GM18498 (cell line): ENCODE measurements at regions not wholly inside any gene's neighbourhood (a gene's known extent, or its start where the extent isn't known, plus 50 kb on each side); places are given as distances from the start of the nearest gene placed in this dataset.
"Not testable (repeated sequence)": the region's sequence is repeated elsewhere in the genome, so short reads cannot be mapped to it uniquely, and the experiment has no call there.

Source experiments
- ATAC-seq: cut with Tn5 transposase; IDR thresholded peaks from one replicate; pipeline ENCODE4 v1.9.1; 2021; ENCODE audit warnings: mild to moderate bottlenecking, moderate library complexity; ENCODE audit not compliant: unreplicated experiment

GRCh38 chr4:188430384-188430783 is 291.1 kb downstream of the TRIML1 start:
- no peak for ATAC-seq

GRCh38 chr4:188432328-188432727 is 293.1 kb downstream of the TRIML1 start:
- ATAC-seq = no peak

- ATAC-seq = no peak
Observed at GRCh38 chr4:188433741-188434315, 294.6 kb downstream of the TRIML1 start.

- ATAC-seq = no peak
Observed at GRCh38 chr4:188434643-188435042, 295.4 kb downstream of the TRIML1 start.

DNA sequence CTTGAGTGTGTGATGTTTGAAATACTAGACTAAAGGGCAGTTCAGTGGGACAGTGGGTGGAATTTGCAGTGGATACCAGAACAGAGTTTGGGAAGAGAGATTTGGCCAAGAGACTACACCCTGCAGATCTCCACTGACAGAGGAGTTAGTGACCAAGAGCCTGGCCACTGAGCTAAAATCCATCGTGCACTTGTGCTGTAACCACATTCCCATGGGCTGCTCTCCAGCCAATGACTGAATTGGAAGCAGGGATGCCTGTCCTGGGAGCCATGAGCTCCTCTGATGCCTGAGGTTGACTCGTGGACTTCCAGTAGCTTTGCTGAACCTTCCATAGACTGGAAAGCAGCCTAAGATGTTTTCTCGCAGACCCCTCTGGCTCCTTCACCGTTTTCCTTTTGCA is 296.1 kb downstream of the TRIML1 start:
- no peak for ATAC-seq

DNA sequence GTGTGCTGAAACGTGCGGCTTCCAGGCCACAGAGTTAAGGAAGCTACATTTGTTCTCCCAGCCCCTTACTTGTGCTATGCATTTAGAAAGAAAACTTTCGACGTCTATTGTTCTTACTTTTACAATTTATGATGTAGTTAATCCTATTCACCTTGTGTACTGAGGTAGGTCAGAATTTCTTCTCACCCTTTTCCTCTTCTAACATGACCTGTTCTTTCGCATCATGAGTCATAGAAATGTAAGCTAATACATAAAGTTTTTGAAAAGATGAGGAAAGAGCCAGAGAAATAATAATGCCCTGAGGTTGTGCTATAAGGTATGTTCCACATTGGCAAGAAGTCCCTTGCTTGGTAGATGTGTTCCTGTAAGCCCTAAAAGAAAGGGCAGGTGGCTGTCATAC is 298.3 kb downstream of the TRIML1 start:
- ATAC-seq = no peak

DNA sequence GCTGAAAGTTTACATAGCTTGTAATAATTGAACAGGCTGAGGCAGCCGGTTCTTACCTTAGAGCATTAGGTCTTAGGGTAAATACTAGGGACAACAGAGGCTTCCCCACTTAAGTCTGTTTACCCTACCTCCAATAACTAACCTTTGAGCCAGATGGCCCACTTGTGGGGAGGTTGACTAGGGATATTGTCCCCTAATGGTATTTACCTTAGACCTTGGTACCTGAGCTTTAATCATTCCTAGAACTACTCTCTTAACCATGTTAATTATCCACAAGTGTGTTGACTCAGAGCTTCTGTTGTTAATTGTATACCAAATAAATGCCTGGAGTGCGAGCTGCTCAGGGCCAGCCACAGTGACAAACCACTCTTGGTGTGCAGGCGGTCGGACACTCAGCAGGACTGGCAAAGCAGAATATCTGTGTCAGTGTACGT is 299.2 kb downstream of the TRIML1 start:
- ATAC-seq = not testable (repeated sequence)

GRCh38 chr4:188439641-188440311 is 300.5 kb downstream of the TRIML1 start:
- ATAC-seq = no peak

DNA sequence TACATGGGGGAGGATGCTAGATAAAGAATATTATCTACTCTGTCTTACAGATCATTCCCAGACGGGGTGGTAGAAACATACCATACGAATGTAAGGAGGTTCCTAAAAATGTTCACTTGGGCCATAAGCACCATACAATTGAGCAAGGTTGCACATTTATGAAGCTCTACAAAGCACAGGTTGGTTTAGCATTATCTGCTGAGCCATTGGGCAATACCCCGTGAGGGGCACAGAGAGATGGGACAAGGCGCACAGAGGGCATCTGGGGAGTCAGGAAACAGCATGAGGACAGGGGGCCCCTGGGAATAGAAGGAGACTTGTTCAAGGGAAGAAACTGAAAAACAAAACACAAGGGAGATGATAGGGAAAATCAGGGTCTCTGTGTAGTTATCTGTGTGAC is 305.3 kb downstream of the TRIML1 start:
- ATAC-seq = no peak

- ATAC-seq = not testable (repeated sequence)
Observed at GRCh38 chr4:188448996-188449395, 309.8 kb downstream of the TRIML1 start.

DNA sequence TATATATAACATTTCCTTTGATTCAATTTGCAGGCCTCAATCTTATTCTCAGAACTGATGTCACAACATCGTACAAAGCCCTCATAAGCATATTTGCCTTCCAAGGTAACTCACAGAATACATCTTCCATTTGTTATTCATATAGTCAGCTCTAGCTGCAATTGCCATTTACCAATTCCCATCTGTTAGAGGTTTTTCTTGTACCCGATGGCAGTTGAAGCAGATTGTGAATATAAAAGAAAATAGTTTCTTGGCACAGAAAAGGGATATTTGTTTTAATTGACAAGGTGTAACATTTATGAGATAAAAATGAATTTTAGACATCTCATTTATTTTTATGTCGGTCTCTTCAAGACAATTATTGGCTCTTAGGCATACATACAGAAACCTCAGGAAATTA is 311.3 kb downstream of the TRIML1 start:
- no peak for ATAC-seq

DNA sequence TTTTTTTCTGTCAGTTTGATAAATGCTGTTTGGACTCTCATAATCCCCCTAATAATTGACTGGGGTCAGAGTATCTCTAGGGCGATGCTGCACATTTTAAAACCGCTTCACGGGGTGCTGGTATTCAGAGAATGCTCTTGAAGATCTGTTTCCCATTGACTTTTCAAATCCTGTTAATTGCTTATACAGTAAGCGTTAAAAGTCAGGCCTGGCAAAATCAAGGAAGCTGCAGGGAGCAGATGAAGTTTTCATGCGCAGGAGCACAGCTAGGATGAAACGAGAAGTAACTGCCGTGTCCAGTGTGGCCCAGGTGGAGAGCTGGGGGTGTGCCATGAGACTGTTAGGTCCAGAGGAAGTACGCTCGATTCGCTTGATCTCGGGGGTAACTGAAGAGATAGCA is 312.9 kb downstream of the TRIML1 start:
- no peak for ATAC-seq

- ATAC-seq = no peak
Observed at GRCh38 chr4:188454575-188454974, 315.3 kb downstream of the TRIML1 start.

DNA sequence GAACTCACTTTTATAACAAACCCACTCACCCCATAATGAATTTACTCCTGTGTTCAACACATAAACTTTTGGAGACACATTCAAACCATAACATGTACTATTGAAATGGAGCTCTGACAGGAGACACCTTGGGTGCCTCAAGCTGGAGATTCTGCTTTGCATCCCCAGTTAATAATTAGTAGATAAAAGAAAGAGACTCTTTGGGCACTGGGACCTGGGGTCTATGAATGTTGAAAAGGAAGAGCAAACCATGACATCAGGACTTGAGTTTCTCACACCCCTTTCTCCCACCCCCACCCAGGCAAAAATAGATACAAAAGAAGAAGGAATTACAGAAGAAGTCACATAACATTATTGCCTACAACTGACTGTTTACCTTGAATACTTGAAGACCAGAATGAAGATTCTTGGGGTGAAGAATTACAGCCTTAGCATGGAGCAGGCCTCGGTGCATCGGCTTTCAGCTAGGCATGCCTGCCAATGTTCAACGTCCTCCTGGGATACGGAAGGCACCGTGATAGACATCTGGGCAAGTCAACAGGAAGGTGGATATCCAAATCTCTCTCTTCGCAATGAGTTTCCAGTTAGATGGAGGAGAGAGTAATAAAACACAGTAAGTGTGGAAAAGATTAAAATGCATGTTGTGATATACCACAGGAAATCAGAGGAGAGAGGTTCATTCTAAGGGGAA is 316.0 kb downstream of the TRIML1 start:
- no peak for ATAC-seq

DNA sequence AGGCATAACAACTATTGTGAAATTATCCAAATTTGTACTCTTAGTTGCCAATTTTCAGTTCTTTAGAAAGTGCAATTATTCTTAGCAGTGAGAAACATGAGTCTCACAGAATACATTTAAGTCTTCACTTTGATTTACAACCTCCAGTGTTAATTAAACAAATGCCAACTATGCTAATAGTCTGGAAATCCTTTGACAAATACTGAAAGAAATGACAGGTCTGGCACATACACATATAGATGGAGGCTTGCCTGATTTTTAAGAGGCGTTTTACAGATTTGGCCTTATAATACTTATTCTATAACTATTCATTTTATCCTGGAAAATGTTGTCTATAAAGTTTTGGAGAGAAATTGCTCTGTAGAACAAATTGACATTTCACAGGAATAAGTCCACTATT is 320.1 kb downstream of the TRIML1 start:
- ATAC-seq = no peak

- ATAC-seq = no peak
Observed at GRCh38 chr4:188463909-188464308, 324.7 kb downstream of the TRIML1 start.

GRCh38 chr4:188466001-188466400 is 326.8 kb downstream of the TRIML1 start:
- no peak for ATAC-seq

GRCh38 chr4:188484256-188484655 is 345.0 kb downstream of the TRIML1 start:
- no peak for ATAC-seq

GRCh38 chr4:188485906-188486305 is 346.7 kb downstream of the TRIML1 start:
- ATAC-seq = no peak

GRCh38 chr4:188492886-188493285 is 353.6 kb downstream of the TRIML1 start:
- ATAC-seq = no peak

DNA sequence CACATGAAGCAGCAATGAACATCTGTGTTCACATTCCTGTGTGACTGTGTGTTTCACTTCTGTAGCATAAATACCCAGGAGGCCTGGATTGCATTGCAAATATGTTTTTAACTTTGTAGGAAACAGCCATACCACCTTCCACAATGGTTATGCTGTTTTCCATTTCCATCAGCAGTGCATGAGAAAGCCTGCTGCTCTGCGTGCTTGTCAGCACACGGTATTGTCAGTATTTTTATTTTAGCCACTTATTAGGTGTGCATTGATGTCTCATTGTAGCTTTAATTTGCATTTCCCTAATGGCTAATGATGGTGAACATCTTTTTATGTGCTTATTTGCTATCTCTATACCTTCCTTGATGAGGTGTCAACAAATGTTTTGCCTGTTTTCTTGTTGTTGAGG is 355.9 kb downstream of the TRIML1 start:
- ATAC-seq = no peak

DNA sequence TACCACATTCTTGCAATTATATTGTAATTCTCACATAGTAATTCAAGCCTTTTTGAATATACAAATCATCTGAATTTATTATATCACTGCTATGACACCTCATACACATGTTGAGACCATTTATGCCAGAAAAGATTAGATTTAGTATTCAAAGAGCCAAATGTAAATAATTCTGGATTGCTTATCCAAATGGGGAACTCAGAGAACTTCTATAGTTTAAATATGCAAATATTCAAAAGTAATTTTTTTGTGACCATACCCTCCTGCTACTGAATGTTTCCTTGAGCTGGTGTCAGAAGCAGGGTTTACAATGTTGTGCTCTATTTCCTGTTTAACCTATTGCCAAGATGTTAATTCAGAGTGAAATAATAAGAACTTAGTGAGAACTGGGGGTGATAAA is 372.2 kb downstream of the TRIML1 start:
- ATAC-seq = no peak
